ENCODE measurements at regions not wholly inside any gene's neighbourhood (a gene's known extent, or its start where the extent isn't known, plus 50 kb on each side); places are given as distances from the start of the nearest gene placed in this dataset.
"Not testable (repeated sequence)": the region's sequence is repeated elsewhere in the genome, so short reads cannot be mapped to it uniquely, and the experiment has no call there.

- no peak for FAIRE-seq
Measured at GRCh38 chr6:56802584-56802983, 152.3 kb upstream of the BEND6 start.

- FAIRE-seq, result no peak
Measured at GRCh38 chr6:56799989-56800388, 154.9 kb upstream of the BEND6 start.

- no peak for FAIRE-seq
Measured at GRCh38 chr6:56798163-56798562, 155.5 kb upstream of the DST start.

GRCh38 chr6:56796196-56796532, 153.5 kb upstream of the DST start:
- no peak for FAIRE-seq

- no peak for FAIRE-seq
Measured at GRCh38 chr6:56795466-56796195, 152.9 kb upstream of the DST start.

GRCh38 chr6:56794421-56794820, 151.7 kb upstream of the DST start:
- no peak for FAIRE-seq

- no peak for FAIRE-seq
Measured at GRCh38 chr6:56793938-56794337, 151.2 kb upstream of the DST start.

- FAIRE-seq, result no peak
Measured at GRCh38 chr6:56790414-56790813, 147.7 kb upstream of the DST start.

- no peak for FAIRE-seq
Measured at GRCh38 chr6:56789879-56790278, 147.2 kb upstream of the DST start.

GRCh38 chr6:56789342-56789741, 146.7 kb upstream of the DST start:
- FAIRE-seq, result no peak

GRCh38 chr6:56787209-56787608, 144.5 kb upstream of the DST start:
- FAIRE-seq, result no peak

GRCh38 chr6:56786256-56786655, 143.6 kb upstream of the DST start:
- no peak for FAIRE-seq

- not testable (repeated sequence) for FAIRE-seq
Measured at GRCh38 chr6:56785536-56785935, 142.8 kb upstream of the DST start.

GRCh38 chr6:56780109-56780508, 137.4 kb upstream of the DST start:
- FAIRE-seq, result not testable (repeated sequence)

GRCh38 chr6:56778503-56778902, 135.8 kb upstream of the DST start:
- not testable (repeated sequence) for FAIRE-seq

GRCh38 chr6:56775498-56776166, 132.9 kb upstream of the DST start:
- FAIRE-seq, result no peak

GRCh38 chr6:56772737-56773184, 130.1 kb upstream of the DST start:
- FAIRE-seq, result no peak

- FAIRE-seq, result peak; percentile 21
Measured at GRCh38 chr6:56771929-56772607, 129.4 kb upstream of the DST start.

GRCh38 chr6:56771189-56771588, 128.5 kb upstream of the DST start:
- FAIRE-seq, result no peak

- no peak for FAIRE-seq
Measured at GRCh38 chr6:56770011-56770520, 127.4 kb upstream of the DST start.

GRCh38 chr6:56767892-56768531, 125.3 kb upstream of the DST start:
- FAIRE-seq, result no peak

GRCh38 chr6:56767435-56767834, 124.7 kb upstream of the DST start:
- FAIRE-seq, result no peak

- FAIRE-seq, result no peak
Measured at GRCh38 chr6:56766806-56767178, 124.1 kb upstream of the DST start.

Measured in A204.1 (cell line).